ENCODE measurements at regions not wholly inside any gene's neighbourhood (a gene's known extent, or its start where the extent isn't known, plus 50 kb on each side); places are given as distances from the start of the nearest gene placed in this dataset.

DNA sequence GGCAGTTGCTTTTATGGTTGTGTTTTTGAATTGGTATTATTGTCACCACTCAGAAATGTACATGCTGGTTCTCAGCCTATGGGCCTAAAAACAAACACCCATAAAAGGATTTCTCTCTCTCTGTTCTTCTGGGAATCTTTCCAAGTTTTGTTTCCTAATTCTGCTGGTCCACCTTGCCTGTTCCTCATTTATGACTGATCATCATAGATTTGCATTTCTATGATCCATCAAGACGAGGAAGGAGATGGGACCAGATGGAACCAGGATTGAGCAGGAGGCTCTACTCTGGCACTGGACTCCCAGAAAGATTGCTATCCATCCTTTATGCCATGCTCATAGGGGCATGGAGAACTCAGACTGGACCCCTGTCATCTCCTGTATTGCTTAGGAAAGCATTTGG, 162.2 kb downstream of the C1orf94 start:
- no peaks in the 10 kb centered on the region for H3K79me2 ChIP-seq
- H2AFZ ChIP-seq: no peak overlapping the region
- no peak overlapping the region for H3K4me2 ChIP-seq
- H4K20me1 ChIP-seq (ENCODE audit: insufficient read depth, poor library complexity, severe bottlenecking): no peaks in the 10 kb centered on the region
- H3K4me1 ChIP-seq (ENCODE audit: insufficient read depth): no peaks in the 10 kb centered on the region
- no peak overlapping the region for H3K4me3 ChIP-seq
- H3K27me3 ChIP-seq: no peaks in the 10 kb centered on the region
- 71% methylated on average over 1 of the region's 1 CpG for WGBS (ENCODE audit: low lambda C conversion rate, missing lambda C conversion rate)
- no peaks in the 10 kb centered on the region for H3K9me3 ChIP-seq (ENCODE audit: low read depth)
- no peaks in the 10 kb centered on the region for H3K36me3 ChIP-seq (replicated peaks; ENCODE audit: insufficient read depth, low read depth)
- TF ChIP-seq EZH2 (IDR thresholded peaks at IDR 0.05; ENCODE audit: borderline replicate concordance) (no peak), CTCF (IDR thresholded peaks at IDR 0.05; ENCODE audit: poor library complexity) (no peak), EZH2phosphoT487 (IDR thresholded peaks at IDR 0.05; ENCODE audit: low read depth, severe bottlenecking, unreplicated experiment) (no peak)
- no peak overlapping the region for H3K27ac ChIP-seq
- no peaks in the 10 kb centered on the region for H3K9me2 ChIP-seq (replicated peaks; ENCODE audit: insufficient read depth)
- DNase-seq (ENCODE audit: low spot score): no peak

DNA sequence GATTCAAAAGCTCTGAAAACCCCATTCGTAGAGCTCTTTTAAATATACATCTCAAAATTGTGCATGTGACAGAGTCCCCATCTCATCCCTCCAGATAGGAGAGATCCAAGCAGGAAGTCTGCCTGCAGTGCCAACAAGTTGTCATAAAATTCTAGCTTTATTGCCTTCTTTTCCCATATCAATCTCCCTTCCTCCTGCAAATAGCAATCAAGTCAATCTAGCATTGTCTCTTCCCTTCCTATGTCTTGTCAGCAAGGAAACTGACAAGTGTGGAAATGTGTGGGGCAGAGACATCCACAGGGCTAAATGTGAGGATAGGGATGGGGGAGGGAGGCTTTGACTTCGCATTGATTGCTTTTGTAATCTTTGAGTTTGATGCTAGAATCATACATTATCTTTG, 165.2 kb downstream of the C1orf94 start:
- H3K4me1 ChIP-seq (ENCODE audit: insufficient read depth): no peaks in the 10 kb centered on the region
- 80% methylated on average over 2 of the region's 2 CpGs for whole genome bisulfite sequencing (ENCODE audit: low lambda C conversion rate, missing lambda C conversion rate)
- no peaks in the 10 kb centered on the region for H3K9me2 ChIP-seq (replicated peaks; ENCODE audit: insufficient read depth)
- H4K20me1 ChIP-seq (ENCODE audit: insufficient read depth, poor library complexity, severe bottlenecking): no peaks in the 10 kb centered on the region
- H2AFZ ChIP-seq: no peak overlapping the region
- TF ChIP-seq EZH2 (IDR thresholded peaks at IDR 0.05; ENCODE audit: borderline replicate concordance) (no peak), EZH2phosphoT487 (IDR thresholded peaks at IDR 0.05; ENCODE audit: low read depth, severe bottlenecking, unreplicated experiment) (no peak), CTCF (IDR thresholded peaks at IDR 0.05; ENCODE audit: poor library complexity) (no peak)
- no peaks in the 10 kb centered on the region for H3K9me3 ChIP-seq (ENCODE audit: low read depth)
- no peak overlapping the region for H3K4me2 ChIP-seq
- H3K79me2 ChIP-seq: no peaks in the 10 kb centered on the region
- DNase-seq (ENCODE audit: low spot score): no peak
- no peak overlapping the region for H3K4me3 ChIP-seq
- no peak overlapping the region for H3K27ac ChIP-seq
- peaks cover 2% of the 10 kb centered on the region for H3K27me3 ChIP-seq
- H3K36me3 ChIP-seq (replicated peaks; ENCODE audit: insufficient read depth, low read depth): no peaks in the 10 kb centered on the region

GRCh38 chr1:34342334-34342733, 165.6 kb downstream of the C1orf94 start:
- no peak for DNase-seq (ENCODE audit: low spot score)
- H3K9me2 ChIP-seq (replicated peaks; ENCODE audit: insufficient read depth): no peaks in the 10 kb centered on the region
- H3K9me3 ChIP-seq (ENCODE audit: low read depth): no peaks in the 10 kb centered on the region
- H3K4me2 ChIP-seq: no peak overlapping the region
- H3K27ac ChIP-seq: no peak overlapping the region
- H3K36me3 ChIP-seq (replicated peaks; ENCODE audit: insufficient read depth, low read depth): no peaks in the 10 kb centered on the region
- TF ChIP-seq CTCF (IDR thresholded peaks at IDR 0.05; ENCODE audit: poor library complexity) (no peak), EZH2phosphoT487 (IDR thresholded peaks at IDR 0.05; ENCODE audit: low read depth, severe bottlenecking, unreplicated experiment) (no peak), EZH2 (IDR thresholded peaks at IDR 0.05; ENCODE audit: borderline replicate concordance) (no peak)
- WGBS (ENCODE audit: low lambda C conversion rate, missing lambda C conversion rate): 100% methylated on average over 1 of the region's 1 CpG
- peaks cover 2% of the 10 kb centered on the region for H3K27me3 ChIP-seq
- H3K4me3 ChIP-seq: no peak overlapping the region
- no peaks in the 10 kb centered on the region for H3K79me2 ChIP-seq
- no peaks in the 10 kb centered on the region for H4K20me1 ChIP-seq (ENCODE audit: insufficient read depth, poor library complexity, severe bottlenecking)
- H3K4me1 ChIP-seq (ENCODE audit: insufficient read depth): no peaks in the 10 kb centered on the region
- H2AFZ ChIP-seq: no peak overlapping the region

GRCh38 chr1:34346128-34346527, 169.4 kb downstream of the C1orf94 start:
- DNase-seq (ENCODE audit: low spot score): no peak
- WGBS (ENCODE audit: low lambda C conversion rate, missing lambda C conversion rate): 60% methylated on average over 3 of the region's 3 CpGs
- H3K4me3 ChIP-seq: no peak overlapping the region
- TF ChIP-seq EZH2 (IDR thresholded peaks at IDR 0.05; ENCODE audit: borderline replicate concordance) (no peak), CTCF (IDR thresholded peaks at IDR 0.05; ENCODE audit: poor library complexity) (no peak), EZH2phosphoT487 (IDR thresholded peaks at IDR 0.05; ENCODE audit: low read depth, severe bottlenecking, unreplicated experiment) (no peak)
- H3K79me2 ChIP-seq: no peaks in the 10 kb centered on the region
- no peak overlapping the region for H3K4me2 ChIP-seq
- H3K4me1 ChIP-seq (ENCODE audit: insufficient read depth): no peaks in the 10 kb centered on the region
- H3K36me3 ChIP-seq (replicated peaks; ENCODE audit: insufficient read depth, low read depth): no peaks in the 10 kb centered on the region
- peaks cover 2% of the 10 kb centered on the region for H3K27me3 ChIP-seq
- H3K9me3 ChIP-seq (ENCODE audit: low read depth): no peaks in the 10 kb centered on the region
- no peaks in the 10 kb centered on the region for H4K20me1 ChIP-seq (ENCODE audit: insufficient read depth, poor library complexity, severe bottlenecking)
- no peak overlapping the region for H2AFZ ChIP-seq
- H3K9me2 ChIP-seq (replicated peaks; ENCODE audit: insufficient read depth): no peaks in the 10 kb centered on the region
- no peak overlapping the region for H3K27ac ChIP-seq

Measured in hepatocyte (in vitro differentiated cells).